ENCODE measurements at regions not wholly inside any gene's neighbourhood (a gene's known extent, or its start where the extent isn't known, plus 50 kb on each side); places are given as distances from the start of the nearest gene placed in this dataset.
"Not testable (repeated sequence)": the region's sequence is repeated elsewhere in the genome, so short reads cannot be mapped to it uniquely, and the experiment has no call there.

GRCh38 chr6:23663652-23664051 lies 462.4 kb upstream of the NRSN1 start:
- Histone ChIP-seq H3K9me3 (peaks cover 0 to 29% (median 23%) of the 10 kb centered on the region in 8 donors), H3K4me3 (no peak overlapping the region), H3K27ac (no peak overlapping the region), H3K4me1 (no peaks in the 10 kb centered on the region), H3K36me3 (no peaks in the 10 kb centered on the region), H3K27me3 (replicated peaks in 1 of 7) (no peaks in the 10 kb centered on the region)
- 77 to 89% (median 82%) methylated on average over 1 of the region's 1 CpG for WGBS, 5 donors
- no peak for DNase-seq
- intact Hi-C loops (cut with DNase I; ENCODE audit: low total_unique reads): no loop called here
- TF ChIP-seq POLR2A (IDR thresholded peaks at IDR 0.05) (no peak), CTCF (IDR thresholded peaks at IDR 0.05 in 8 of 11, conservative IDR thresholded peaks at IDR 0.05 in 3 of 11) (no peak), POLR2AphosphoS5 (IDR thresholded peaks at IDR 0.05) (no peak)

- WGBS, 5 donors: 87 to 96% (median 91%) methylated on average over 6 of the region's 6 CpGs
- H3K4me3 ChIP-seq; H3K36me3 ChIP-seq; H3K27me3 ChIP-seq (replicated peaks in 1 of 7); DNase-seq; H3K27ac ChIP-seq; H3K4me1 ChIP-seq; intact Hi-C loops (cut with DNase I; ENCODE audit: low total_unique reads): not testable (repeated sequence)
- peaks cover 0 to 47% (median 38%) of the 10 kb centered on the region in 8 donors for H3K9me3 ChIP-seq
Observed at GRCh38 chr6:23665911-23666310, 460.1 kb upstream of the NRSN1 start.

GRCh38 chr6:23672737-23673136 lies 453.3 kb upstream of the NRSN1 start:
- no peak for DNase-seq
- Histone ChIP-seq H3K4me1 (no peaks in the 10 kb centered on the region), H3K36me3 (no peaks in the 10 kb centered on the region), H3K27me3 (replicated peaks in 1 of 7) (no peaks in the 10 kb centered on the region), H3K27ac (no peak overlapping the region), H3K9me3 (peaks cover 0 to 82% (median 71%) of the 10 kb centered on the region in 8 donors), H3K4me3 (no peak overlapping the region)
- TF ChIP-seq POLR2AphosphoS5 (IDR thresholded peaks at IDR 0.05): no peak
- no peak for TF ChIP-seq CTCF (IDR thresholded peaks at IDR 0.05 in 8 of 11, conservative IDR thresholded peaks at IDR 0.05 in 3 of 11)
- no peak for TF ChIP-seq POLR2A (IDR thresholded peaks at IDR 0.05)
- intact Hi-C loops (cut with DNase I; ENCODE audit: low total_unique reads): no loop called here
- WGBS, 5 donors: 86 to 93% (median 88%) methylated on average over 5 of the region's 5 CpGs

- TF ChIP-seq POLR2AphosphoS5 (IDR thresholded peaks at IDR 0.05): no peak
- TF ChIP-seq CTCF (IDR thresholded peaks at IDR 0.05 in 8 of 11, conservative IDR thresholded peaks at IDR 0.05 in 3 of 11): no peak
- no peak for TF ChIP-seq POLR2A (IDR thresholded peaks at IDR 0.05)
- intact Hi-C loops (cut with DNase I; ENCODE audit: low total_unique reads): no loop called here
- 81 to 98% (median 96%) methylated on average over 3 of the region's 3 CpGs for WGBS, 5 donors
Observed at GRCh38 chr6:23678626-23679025, 447.4 kb upstream of the NRSN1 start.

GRCh38 chr6:23681743-23682142 lies 444.3 kb upstream of the NRSN1 start:
- TF ChIP-seq CTCF (IDR thresholded peaks at IDR 0.05 in 8 of 11, conservative IDR thresholded peaks at IDR 0.05 in 3 of 11) (no peak), POLR2A (IDR thresholded peaks at IDR 0.05) (no peak), POLR2AphosphoS5 (IDR thresholded peaks at IDR 0.05) (no peak)
- Histone ChIP-seq H3K4me1 (no peaks in the 10 kb centered on the region), H3K9me3 (peaks cover 0 to 6% (median 0%) of the 10 kb centered on the region in 8 donors), H3K36me3 (no peaks in the 10 kb centered on the region), H3K4me3 (no peak overlapping the region), H3K27me3 (replicated peaks in 1 of 7) (no peaks in the 10 kb centered on the region), H3K27ac (no peak overlapping the region)
- intact Hi-C loops (cut with DNase I; ENCODE audit: low total_unique reads): no loop called here
- 48 to 62% (median 55%) methylated on average over 3 of the region's 3 CpGs for WGBS, 5 donors
- DNase-seq: no peak

More at GRCh38 chr6:23678626-23679025, 447.4 kb upstream of the NRSN1 start:
- Histone ChIP-seq H3K27me3 (replicated peaks in 1 of 7) (no peaks in the 10 kb centered on the region), H3K4me1 (no peaks in the 10 kb centered on the region), H3K36me3 (no peaks in the 10 kb centered on the region), H3K4me3 (no peak overlapping the region), H3K27ac (no peak overlapping the region), H3K9me3 (peaks cover 0 to 28% (median 21%) of the 10 kb centered on the region in 8 donors)
- no peak for DNase-seq
